WERI-Rb-1 (cell line): ENCODE measurements at regions not wholly inside any gene's neighbourhood (a gene's known extent, or its start where the extent isn't known, plus 50 kb on each side); places are given as distances from the start of the nearest gene placed in this dataset.

Experiments
- DNase-seq: peaks from one replicate; pipeline ENCODE4 v3.0.0-alpha.2; 2020
- H3K27ac ChIP-seq: fragments of 250-450 bp; sonication (Bioruptor Pico); 2 replicates; pipeline ENCODE4 v1.5.1; 2020; ENCODE audit warnings: mild to moderate bottlenecking, moderate library complexity
- H3K27me3 ChIP-seq: fragments of 250-450 bp; sonication (Bioruptor Pico); 2 replicates; pipeline ENCODE4 v1.5.1; 2021; ENCODE audit warnings: mild to moderate bottlenecking, low read depth, moderate library complexity; ENCODE audit not compliant: insufficient read depth, severe bottlenecking
- H3K36me3 ChIP-seq: fragments of 250-450 bp; sonication (Bioruptor Pico); 2 replicates; pipeline ENCODE4 v1.5.1; 2020; ENCODE audit warnings: mild to moderate bottlenecking, moderate library complexity
- H3K4me3 ChIP-seq: 2 replicates; pipeline ENCODE4 v1.5.1; 2011; ENCODE audit warnings: low read depth, mild to moderate bottlenecking, control low read depth, low read length
- H3K9me3 ChIP-seq: fragments of 250-450 bp; sonication (Bioruptor Pico); 2 replicates; pipeline ENCODE4 v1.5.1; 2021; ENCODE audit warnings: mild to moderate bottlenecking, moderate library complexity; ENCODE audit not compliant: severe bottlenecking
- TF ChIP-seq, protein P1 (sequence below): IDR thresholded peaks from 2 replicates; pipeline ENCODE4 v1.5.1; 2011; ENCODE audit warnings: low read depth, mild to moderate bottlenecking, control low read depth, inconsistent platforms, low read length

DNA sequence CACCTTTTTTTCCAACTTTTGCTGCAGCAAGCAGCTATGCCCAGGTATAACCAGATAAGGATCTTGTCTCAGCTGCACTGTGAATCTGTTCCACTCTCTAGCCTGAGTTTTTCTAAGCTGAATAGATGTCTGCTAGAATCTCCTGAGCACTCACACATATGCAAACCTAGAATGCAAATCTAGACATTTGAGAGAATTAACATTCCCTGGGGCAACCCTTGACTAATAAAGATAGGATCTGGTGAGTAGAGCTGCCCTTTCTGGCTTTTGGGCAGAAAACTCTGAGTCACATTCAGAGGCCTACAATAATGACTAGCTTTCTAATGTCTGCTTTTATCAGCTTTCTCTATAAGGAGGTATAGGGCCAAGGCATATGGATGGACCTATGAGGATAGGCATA is 61.4 kb upstream of the BARHL2 start:
- TF ChIP-seq, protein P1, sequence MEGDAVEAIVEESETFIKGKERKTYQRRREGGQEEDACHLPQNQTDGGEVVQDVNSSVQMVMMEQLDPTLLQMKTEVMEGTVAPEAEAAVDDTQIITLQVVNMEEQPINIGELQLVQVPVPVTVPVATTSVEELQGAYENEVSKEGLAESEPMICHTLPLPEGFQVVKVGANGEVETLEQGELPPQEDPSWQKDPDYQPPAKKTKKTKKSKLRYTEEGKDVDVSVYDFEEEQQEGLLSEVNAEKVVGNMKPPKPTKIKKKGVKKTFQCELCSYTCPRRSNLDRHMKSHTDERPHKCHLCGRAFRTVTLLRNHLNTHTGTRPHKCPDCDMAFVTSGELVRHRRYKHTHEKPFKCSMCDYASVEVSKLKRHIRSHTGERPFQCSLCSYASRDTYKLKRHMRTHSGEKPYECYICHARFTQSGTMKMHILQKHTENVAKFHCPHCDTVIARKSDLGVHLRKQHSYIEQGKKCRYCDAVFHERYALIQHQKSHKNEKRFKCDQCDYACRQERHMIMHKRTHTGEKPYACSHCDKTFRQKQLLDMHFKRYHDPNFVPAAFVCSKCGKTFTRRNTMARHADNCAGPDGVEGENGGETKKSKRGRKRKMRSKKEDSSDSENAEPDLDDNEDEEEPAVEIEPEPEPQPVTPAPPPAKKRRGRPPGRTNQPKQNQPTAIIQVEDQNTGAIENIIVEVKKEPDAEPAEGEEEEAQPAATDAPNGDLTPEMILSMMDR, result no peak
- no peaks in the 10 kb centered on the region for H3K9me3 ChIP-seq
- H3K36me3 ChIP-seq, result no peaks in the 10 kb centered on the region
- H3K4me3 ChIP-seq, result no peak overlapping the region
- DNase-seq, result no peak
- no peak overlapping the region for H3K27ac ChIP-seq
- H3K27me3 ChIP-seq, result no peaks in the 10 kb centered on the region

DNA sequence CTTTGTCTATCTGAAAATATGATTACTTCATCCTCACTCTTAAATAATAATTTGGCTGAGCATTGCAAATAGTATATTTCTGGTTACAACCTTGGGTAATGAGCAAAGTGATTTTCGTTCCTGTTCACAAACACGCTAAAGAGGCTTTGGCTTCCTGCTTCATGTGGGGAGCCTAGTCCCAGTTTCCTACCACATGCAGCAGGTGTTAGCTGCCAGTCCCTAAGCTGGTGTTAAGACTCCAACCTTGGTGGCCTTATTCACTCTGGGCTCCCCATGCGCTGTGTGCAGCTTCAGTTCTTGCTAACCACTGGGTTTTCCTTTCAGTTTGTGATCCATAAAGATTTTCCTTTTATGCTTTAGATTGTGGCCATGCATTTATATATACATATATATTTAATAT is 56.7 kb upstream of the BARHL2 start:
- H3K36me3 ChIP-seq, result no peaks in the 10 kb centered on the region
- no peaks in the 10 kb centered on the region for H3K27me3 ChIP-seq
- no peak for DNase-seq

DNA sequence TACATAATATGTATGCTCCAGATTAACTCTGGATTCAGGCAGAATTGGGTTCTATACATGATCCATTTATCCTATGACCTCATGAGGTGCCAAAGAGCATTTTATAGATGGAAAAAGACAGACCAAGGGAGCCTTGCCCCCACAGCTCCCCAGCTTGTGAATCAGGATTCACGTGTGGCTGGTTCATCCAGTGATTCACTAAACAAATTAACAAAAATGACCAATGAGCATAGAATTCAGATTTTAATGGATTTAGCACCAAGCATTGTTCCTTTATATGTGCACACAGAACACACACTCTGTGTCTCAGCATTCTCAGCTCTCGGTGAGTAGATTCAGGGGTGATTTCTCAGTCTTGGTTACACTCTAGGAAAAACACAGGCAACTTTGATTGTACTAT is 51.7 kb upstream of the BARHL2 start:
- Histone ChIP-seq H3K27ac (no peak overlapping the region), H3K9me3 (no peaks in the 10 kb centered on the region), H3K36me3 (no peaks in the 10 kb centered on the region), H3K27me3 (no peaks in the 10 kb centered on the region), H3K4me3 (no peak overlapping the region)
- TF ChIP-seq, protein P1, result no peak
- DNase-seq, result no peak

More for the DNA sequence above, 56.7 kb upstream of the BARHL2 start:
- Histone ChIP-seq H3K27ac (no peak overlapping the region), H3K4me3 (no peak overlapping the region), H3K9me3 (no peaks in the 10 kb centered on the region)
- TF ChIP-seq, protein P1, result no peak

DNA sequence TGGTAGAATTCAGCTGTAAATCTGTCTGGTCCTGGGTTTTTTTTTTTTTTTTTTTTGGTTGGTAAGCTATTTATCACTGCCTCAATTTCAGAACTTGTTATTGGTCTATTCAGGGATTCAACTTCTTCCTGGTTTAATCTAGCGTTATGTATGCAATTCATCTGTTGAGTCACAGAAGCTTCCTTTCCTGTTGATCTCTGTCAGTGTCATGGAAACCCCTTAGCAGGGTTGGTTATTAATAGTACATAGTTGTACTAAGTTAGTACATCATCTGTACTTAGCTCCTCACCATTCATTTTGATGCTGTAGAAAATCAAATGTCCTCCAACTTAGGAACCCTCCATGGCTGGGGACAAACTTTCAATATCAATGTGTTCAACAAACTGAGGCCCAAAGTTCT is 51.0 kb upstream of the BARHL2 start:
- no peaks in the 10 kb centered on the region for H3K9me3 ChIP-seq
- H3K27ac ChIP-seq, result no peak overlapping the region
- TF ChIP-seq, protein P1, result no peak
- no peak for DNase-seq
- no peak overlapping the region for H3K4me3 ChIP-seq
- H3K36me3 ChIP-seq, result no peaks in the 10 kb centered on the region
- H3K27me3 ChIP-seq, result no peaks in the 10 kb centered on the region
